H1 (cell line): ENCODE measurements at regions not wholly inside any gene's neighbourhood (a gene's known extent, or its start where the extent isn't known, plus 50 kb on each side); places are given as distances from the start of the nearest gene placed in this dataset.

Experiments
- CTCF ChIA-PET: fragments of 300-600 bp; sonication (Branson Sonifier 250); formaldehyde crosslinking; loops from one replicate; lab custom pipeline; 2021; ENCODE audit not compliant: partially characterized antibody; lab: Charles Lee
- POLR2A ChIA-PET: fragments of 300-600 bp; sonication (Branson Sonifier 250); formaldehyde crosslinking; loops from one replicate; lab custom pipeline; 2021; ENCODE audit warnings: inconsistent platforms; ENCODE audit not compliant: partially characterized antibody; lab: Charles Lee
- DNase-seq, 2 experiments: peaks; one replicate each; pipeline versions ENCODE4 v3.0.0 to v3.0.0-alpha.2; 2010 to 2022; ENCODE audit warnings: low spot score in 2 of 2, low read depth in 1 of 2, mixed read lengths in 1 of 2
- FAIRE-seq: peaks from 2 replicates; lab custom pipeline; 2011; peaks lifted over from hg19 to GRCh38; lab: Jason Lieb, UNC
- H2AFZ ChIP-seq: 2 replicates; pipeline ENCODE4 v1.8.1; 2012; ENCODE audit warnings: low read length, inconsistent platforms
- H2AK5ac ChIP-seq: 2 replicates; pipeline ENCODE4 v1.6.1; 2013; ENCODE audit warnings: low read depth, low read length
- H2BK120ac ChIP-seq: replicated peaks from 2 replicates; pipeline ENCODE3; 2013; ENCODE audit warnings: low read depth, low read length, inconsistent platforms
- H2BK12ac ChIP-seq: 2 replicates; pipeline ENCODE4 v1.6.1; 2013; ENCODE audit warnings: low read depth, low read length
- H2BK15ac ChIP-seq: 2 replicates; pipeline ENCODE4 v1.6.1; 2013; ENCODE audit warnings: low read length
- H2BK20ac ChIP-seq: 2 replicates; pipeline ENCODE4 v1.6.1; 2013; ENCODE audit warnings: low read length
- H2BK5ac ChIP-seq: 2 replicates; pipeline ENCODE4 v1.6.1; 2013; ENCODE audit warnings: low read depth, low read length
- H3K14ac ChIP-seq: 2 replicates; pipeline ENCODE4 v1.6.1; 2013; ENCODE audit warnings: inconsistent platforms; ENCODE audit not compliant: insufficient read length
- H3K18ac ChIP-seq: 2 replicates; pipeline ENCODE4 v1.6.1; 2013; ENCODE audit warnings: low read length; ENCODE audit errors: extremely low read depth
- H3K23ac ChIP-seq: 2 replicates; pipeline ENCODE4 v1.6.1; 2013; ENCODE audit warnings: inconsistent platforms; ENCODE audit not compliant: insufficient read length
- H3K23me2 ChIP-seq: 2 replicates; pipeline ENCODE4 v1.6.1; 2013; ENCODE audit warnings: low read depth, low read length
- H3K27ac ChIP-seq: 2 replicates; pipeline ENCODE4 v1.6.1; 2011; ENCODE audit warnings: low read depth, low read length, inconsistent platforms
- H3K27me3 ChIP-seq, 4 experiments: replicated peaks in 1 of 4; 1 replicate in 1 of 4; 2 replicates in 3 of 4; pipeline versions ENCODE4 v1.6.1 to v1.8.1; 2011 to 2013; ENCODE audit warnings: low read length in 3 of 4, mild to moderate bottlenecking in 3 of 4, inconsistent platforms in 2 of 4, mixed read lengths in 2 of 4, moderate library complexity in 1 of 4; ENCODE audit not compliant: control insufficient read depth in 3 of 4, insufficient read depth in 3 of 4; ENCODE audit errors: extremely low read depth in 1 of 4
- H3K36me3 ChIP-seq, 4 experiments: 2 replicates each; pipeline versions ENCODE4 v1.6.1 to v1.8.1; 2011 to 2013; ENCODE audit warnings: mild to moderate bottlenecking in 4 of 4, low read length in 3 of 4, moderate library complexity in 2 of 4, control low read depth in 1 of 4, inconsistent platforms in 1 of 4; ENCODE audit not compliant: insufficient read depth in 4 of 4, control insufficient read depth in 2 of 4
- H3K4ac ChIP-seq: replicated peaks from 2 replicates; pipeline ENCODE3; 2013; ENCODE audit warnings: low read length, low read depth, mixed read lengths, inconsistent platforms; ENCODE audit not compliant: insufficient read length
- H3K4me1 ChIP-seq, 4 experiments: replicated peaks in 1 of 4; 1 replicate in 1 of 4; 2 replicates in 3 of 4; pipeline versions ENCODE4 v1.6.1 to v1.8.1; 2011 to 2013; ENCODE audit warnings: low read length in 3 of 4, inconsistent platforms in 2 of 4, mixed read lengths in 1 of 4; ENCODE audit not compliant: insufficient read depth in 4 of 4, control insufficient read depth in 3 of 4
- H3K4me2 ChIP-seq, 2 experiments: 2 replicates each; pipeline versions ENCODE4 v1.6.1 to v1.8.1; 2011 to 2013; ENCODE audit warnings: low read depth in 2 of 2, low read length in 2 of 2, control low read depth in 1 of 2, inconsistent platforms in 1 of 2, mild to moderate bottlenecking in 1 of 2; ENCODE audit not compliant: insufficient read depth in 1 of 2
- H3K4me3 ChIP-seq, 4 experiments: fragments of 200-600, 300-600 bp in 1 of 4; sonication (generic), shearing (Covaris generic), sonication (Bioruptor Twin) in 1 of 4; 2 replicates each; pipeline versions ENCODE4 v1.5.1 to v1.8.1; 2011 to 2016; ENCODE audit warnings: low read length in 4 of 4, low read depth in 3 of 4, control low read depth in 2 of 4, inconsistent platforms in 2 of 4, mild to moderate bottlenecking in 2 of 4, mixed read lengths in 1 of 4, moderate library complexity in 1 of 4; ENCODE audit not compliant: insufficient read depth in 2 of 4; ENCODE audit errors: extremely low read depth in 1 of 4
- H3K56ac ChIP-seq: replicated peaks from 2 replicates; pipeline ENCODE3; 2013; ENCODE audit warnings: low read depth, mild to moderate bottlenecking, mixed read lengths, low read length, inconsistent platforms; ENCODE audit not compliant: insufficient read length
- H3K79me1 ChIP-seq: 2 replicates; pipeline ENCODE4 v1.6.1; 2013; ENCODE audit warnings: low read depth, low read length, control low read depth
- H3K79me2 ChIP-seq, 2 experiments: 2 replicates each; pipeline versions ENCODE4 v1.6.1 to v1.8.1; 2012 to 2013; ENCODE audit warnings: low read length in 2 of 2, mild to moderate bottlenecking in 2 of 2, inconsistent platforms in 1 of 2; ENCODE audit not compliant: insufficient read depth in 2 of 2, control insufficient read depth in 1 of 2
- H3K9ac ChIP-seq, 4 experiments: replicated peaks in 1 of 4; 1 replicate in 1 of 4; 2 replicates in 3 of 4; pipeline versions ENCODE4 v1.6.1 to v1.8.1; 2011 to 2013; ENCODE audit warnings: low read depth in 3 of 4, low read length in 3 of 4, control low read depth in 2 of 4, mild to moderate bottlenecking in 2 of 4, moderate library complexity in 2 of 4, inconsistent platforms in 1 of 4; ENCODE audit errors: extremely low read depth in 1 of 4
- H3K9me3 ChIP-seq, 2 experiments: 2 replicates each; pipeline versions ENCODE4 v1.6.1 to v1.8.1; 2012 to 2013; ENCODE audit warnings: mild to moderate bottlenecking in 2 of 2, moderate library complexity in 2 of 2, control low read depth in 1 of 2, inconsistent platforms in 1 of 2, low read depth in 1 of 2, low read length in 1 of 2, mixed read lengths in 1 of 2; ENCODE audit not compliant: insufficient read depth in 2 of 2
- H4K20me1 ChIP-seq, 2 experiments: replicated peaks in 1 of 2; 2 replicates each; pipeline versions ENCODE3 to v1.8.1; 2011 to 2013; ENCODE audit warnings: inconsistent platforms in 2 of 2, low read length in 2 of 2, mild to moderate bottlenecking in 1 of 2; ENCODE audit not compliant: insufficient read depth in 2 of 2, control insufficient read depth in 1 of 2
- H4K5ac ChIP-seq: 2 replicates; pipeline ENCODE4 v1.6.1; 2013; ENCODE audit warnings: low read length, low read depth, mixed read lengths, inconsistent platforms; ENCODE audit not compliant: insufficient read length
- H4K8ac ChIP-seq: 2 replicates; pipeline ENCODE4 v1.8.0; 2013; ENCODE audit warnings: mild to moderate bottlenecking, moderate library complexity, low read length, inconsistent platforms; ENCODE audit not compliant: insufficient read depth; ENCODE audit errors: extremely low read depth
- H4K91ac ChIP-seq: replicated peaks from 2 replicates; pipeline ENCODE3; 2013; ENCODE audit warnings: low read length, mixed read lengths, inconsistent platforms; ENCODE audit not compliant: insufficient read length
- CBX8 ChIP-seq: fragments of 300-800, 300-1000 bp; sonication (generic); IDR thresholded peaks from 2 replicates; pipeline ENCODE4 v1.7.1; 2016; ENCODE audit warnings: low read depth, low read length, borderline replicate concordance
- EGR1 ChIP-seq: IDR thresholded peaks from 2 replicates; pipeline ENCODE4 v1.6.1; 2011; ENCODE audit warnings: low read depth, low read length, borderline replicate concordance
- GABPA ChIP-seq: IDR thresholded peaks from 2 replicates; pipeline ENCODE4 v1.6.1; 2011; ENCODE audit warnings: mild to moderate bottlenecking, low read length, moderate library complexity, borderline replicate concordance; ENCODE audit not compliant: insufficient read depth
- GTF2F1 ChIP-seq: IDR thresholded peaks from 2 replicates; pipeline ENCODE4 v1.6.1; 2012; ENCODE audit warnings: low read depth, low read length, improper control_type of control experiment, borderline replicate concordance
- HDAC6 ChIP-seq: IDR thresholded peaks from one replicate; pipeline ENCODE4 v1.7.1; 2012; ENCODE audit warnings: low read depth, mild to moderate bottlenecking, inconsistent platforms, low read length, moderate library complexity
- JUN ChIP-seq: IDR thresholded peaks from 2 replicates; pipeline ENCODE4 v1.6.1; 2011; ENCODE audit warnings: low read depth, mild to moderate bottlenecking, improper control_type of control experiment, low read length
- KDM4A ChIP-seq: IDR thresholded peaks from one replicate; pipeline ENCODE4 v1.7.1; 2012; ENCODE audit warnings: low read depth, mild to moderate bottlenecking, moderate library complexity, low read length, inconsistent platforms; ENCODE audit not compliant: severe bottlenecking
- NRF1 ChIP-seq: IDR thresholded peaks from 2 replicates; pipeline ENCODE4 v1.6.1; 2011; ENCODE audit warnings: mild to moderate bottlenecking, low read depth, low read length, improper control_type of control experiment
- TAF1 ChIP-seq: IDR thresholded peaks from 2 replicates; pipeline ENCODE4 v1.6.1; 2011; ENCODE audit warnings: mild to moderate bottlenecking, low read depth, low read length
- WGBS, 2 experiments: shearing (Covaris generic) in 1 of 2; methylation state at CpG; one replicate each; pipeline versions ENCODE4 v1.1.6 to v1.1.7; 2013 to 2015; ENCODE audit warnings: low lambda C conversion rate in 2 of 2, mixed read lengths in 2 of 2, inconsistent platforms in 1 of 2, low coverage in 1 of 2, missing lambda C conversion rate in 1 of 2; ENCODE audit not compliant: insufficient replicate concordance in 2 of 2, insufficient coverage in 1 of 2, insufficient read length in 1 of 2; ENCODE audit errors: extremely low coverage in 1 of 2, missing lambda C conversion rate in 1 of 2; 5-methylcytosine and 5-hydroxymethylcytosine counted together
- TF ChIP-seq, protein P1 (sequence below): IDR thresholded peaks from 2 replicates; pipeline ENCODE4 v1.6.1; 2012; ENCODE audit warnings: inconsistent platforms

DNA sequence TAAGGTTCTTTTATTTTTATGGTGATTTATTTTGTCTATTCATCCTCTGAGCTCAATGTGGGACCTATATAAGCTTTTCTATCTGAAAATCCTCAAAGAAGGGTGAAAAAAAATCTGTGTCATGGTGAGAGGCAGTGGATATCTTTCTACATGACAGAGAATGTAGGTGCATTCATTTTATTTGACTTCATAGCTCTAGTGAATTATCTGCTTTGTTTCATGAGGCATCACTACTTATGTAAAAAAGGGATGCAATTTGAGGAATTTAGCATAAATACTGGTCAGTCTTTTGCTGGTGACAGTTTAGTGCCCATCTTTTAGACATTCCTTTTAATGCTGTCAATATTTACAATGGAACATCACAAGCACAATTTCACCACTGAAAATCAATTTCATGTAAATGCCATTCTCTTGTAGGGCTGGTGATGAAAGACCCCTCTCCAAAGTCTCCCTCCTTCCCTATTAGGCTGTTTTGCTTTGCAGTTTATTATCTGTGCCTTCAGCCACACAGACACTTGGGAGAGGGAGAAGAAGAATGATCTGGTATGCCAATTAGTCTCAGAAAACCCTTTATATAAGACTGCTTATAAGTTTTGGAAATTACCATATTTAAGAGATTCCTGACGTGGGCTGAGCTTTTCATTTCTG, 148.3 kb upstream of the NXPH2 start:
- 86% methylated on average over 1 of the region's 1 CpG; no CpG with 5 or more reads in 1 of the 2 experiments for WGBS, 2 experiments
- H2BK120ac ChIP-seq = no peak overlapping the region
- H3K18ac ChIP-seq = no peak overlapping the region
- H2BK15ac ChIP-seq = no peak overlapping the region
- no peak overlapping the region for H4K8ac ChIP-seq
- no peaks in the 10 kb centered on the region for H4K20me1 ChIP-seq
- H3K4me2 ChIP-seq = no peak overlapping the region
- H3K14ac ChIP-seq = no peak overlapping the region
- CTCF ChIA-PET = interaction anchor here (0.6 to 1.9 kb wide), 5 partner anchors 8 to 286 kb away, joined by 3 to 7 read pairs (median 3); no protein-coding TSS in a partner anchor
- no peaks in the 10 kb centered on the region for H3K9me3 ChIP-seq
- H3K79me2 ChIP-seq = no peaks in the 10 kb centered on the region
- no peak overlapping the region for H4K91ac ChIP-seq
- no peaks in the 10 kb centered on the region for H3K23me2 ChIP-seq
- H3K56ac ChIP-seq = no peak overlapping the region
- H2BK12ac ChIP-seq = no peak overlapping the region
- H3K36me3 ChIP-seq = no peaks in the 10 kb centered on the region
- TF ChIP-seq EGR1 (no peak), NRF1 (no peak), CBX8 (no peak), GABPA (no peak), HDAC6 (no peak), GTF2F1 (no peak), JUN (no peak), KDM4A (no peak), TAF1 (no peak)
- TF ChIP-seq, protein P1, sequence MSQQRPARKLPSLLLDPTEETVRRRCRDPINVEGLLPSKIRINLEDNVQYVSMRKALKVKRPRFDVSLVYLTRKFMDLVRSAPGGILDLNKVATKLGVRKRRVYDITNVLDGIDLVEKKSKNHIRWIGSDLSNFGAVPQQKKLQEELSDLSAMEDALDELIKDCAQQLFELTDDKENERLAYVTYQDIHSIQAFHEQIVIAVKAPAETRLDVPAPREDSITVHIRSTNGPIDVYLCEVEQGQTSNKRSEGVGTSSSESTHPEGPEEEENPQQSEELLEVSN = no peak
- H3K23ac ChIP-seq = no peak overlapping the region
- H2BK20ac ChIP-seq = no peak overlapping the region
- no peak overlapping the region for H3K4ac ChIP-seq
- no peak overlapping the region for H3K4me3 ChIP-seq
- H3K4me1 ChIP-seq = peaks cover 0 to 3% (median 1%) of the 10 kb centered on the region in 4 experiments; a peak in 2 of 7 replicates
- no peaks in the 10 kb centered on the region for H3K27me3 ChIP-seq
- H3K9ac ChIP-seq = no peak overlapping the region
- FAIRE-seq (no peak), DNase-seq (no peak)
- H3K79me1 ChIP-seq = no peaks in the 10 kb centered on the region
- POLR2A ChIA-PET = no interaction called here
- no peak overlapping the region for H4K5ac ChIP-seq
- no peak overlapping the region for H2AFZ ChIP-seq
- no peak overlapping the region for H3K27ac ChIP-seq
- H2BK5ac ChIP-seq = no peak overlapping the region
- H2AK5ac ChIP-seq = no peak overlapping the region
